Progenitor cell of endocrine pancreas (in vitro differentiated cells): ENCODE measurements at regions not wholly inside any gene's neighbourhood (a gene's known extent, or its start where the extent isn't known, plus 50 kb on each side); places are given as distances from the start of the nearest gene placed in this dataset.

Source experiments
- DNase-seq: peaks from one replicate; pipeline ENCODE4 v3.0.0; 2021; ENCODE audit warnings: low spot score; ENCODE audit not compliant: unreplicated experiment
- H3K27ac Mint-ChIP-seq: 2 replicates; pipeline ENCODE4 v1.8.0; 2021; ENCODE audit warnings: mild to moderate bottlenecking, moderate library complexity, mixed read lengths
- H3K27me3 Mint-ChIP-seq: 2 replicates; pipeline ENCODE4 v1.8.0; 2021; ENCODE audit warnings: mixed read lengths
- H3K36me3 Mint-ChIP-seq: 2 replicates; pipeline ENCODE4 v1.8.0; 2022; ENCODE audit warnings: mixed read lengths; ENCODE audit not compliant: insufficient read depth
- H3K4me1 Mint-ChIP-seq: 2 replicates; pipeline ENCODE4 v1.8.0; 2021; ENCODE audit warnings: low read depth, mixed read lengths
- H3K4me3 Mint-ChIP-seq: 2 replicates; pipeline ENCODE4 v1.8.0; 2021; ENCODE audit warnings: low read depth, mild to moderate bottlenecking, moderate library complexity, mixed read lengths
- H3K9me3 Mint-ChIP-seq: 2 replicates; pipeline ENCODE4 v1.8.0; 2021; ENCODE audit warnings: low read depth, mixed read lengths
- CTCF ChIP-seq: fragments of 200-600 bp; sonication (generic); IDR thresholded peaks from one replicate; pipeline ENCODE4 v1.5.0; 2021; ENCODE audit warnings: antibody characterized with exemption, mild to moderate bottlenecking; ENCODE audit not compliant: unreplicated experiment

GRCh38 chr9:87062746-87063145, 115.4 kb upstream of the GAS1 start:
- H3K27ac Mint-ChIP-seq: no peak overlapping the region
- H3K4me1 Mint-ChIP-seq: no peaks in the 10 kb centered on the region
- no peaks in the 10 kb centered on the region for H3K36me3 Mint-ChIP-seq
- no peak for TF ChIP-seq CTCF
- H3K27me3 Mint-ChIP-seq: peaks cover 7% of the 10 kb centered on the region
- DNase-seq: no peak
- H3K9me3 Mint-ChIP-seq: no peaks in the 10 kb centered on the region
- no peak overlapping the region for H3K4me3 Mint-ChIP-seq

- Mint-ChIP-seq H3K9me3 (no peaks in the 10 kb centered on the region), H3K4me1 (no peaks in the 10 kb centered on the region), H3K27me3 (peaks cover 7% of the 10 kb centered on the region)
Measured at GRCh38 chr9:87063246-87063645, 115.9 kb upstream of the GAS1 start.

GRCh38 chr9:87063871-87064270, 116.6 kb upstream of the GAS1 start:
- Mint-ChIP-seq H3K4me3 (no peak overlapping the region), H3K36me3 (no peaks in the 10 kb centered on the region), H3K9me3 (no peaks in the 10 kb centered on the region), H3K27ac (no peak overlapping the region), H3K4me1 (no peaks in the 10 kb centered on the region), H3K27me3 (peaks cover 7% of the 10 kb centered on the region)
- no peak for DNase-seq
- no peak for TF ChIP-seq CTCF

More at GRCh38 chr9:87063246-87063645, 115.9 kb upstream of the GAS1 start:
- H3K36me3 Mint-ChIP-seq: no peaks in the 10 kb centered on the region
- no peak overlapping the region for H3K27ac Mint-ChIP-seq
- DNase-seq: no peak
- no peak overlapping the region for H3K4me3 Mint-ChIP-seq
- TF ChIP-seq CTCF: no peak

DNA sequence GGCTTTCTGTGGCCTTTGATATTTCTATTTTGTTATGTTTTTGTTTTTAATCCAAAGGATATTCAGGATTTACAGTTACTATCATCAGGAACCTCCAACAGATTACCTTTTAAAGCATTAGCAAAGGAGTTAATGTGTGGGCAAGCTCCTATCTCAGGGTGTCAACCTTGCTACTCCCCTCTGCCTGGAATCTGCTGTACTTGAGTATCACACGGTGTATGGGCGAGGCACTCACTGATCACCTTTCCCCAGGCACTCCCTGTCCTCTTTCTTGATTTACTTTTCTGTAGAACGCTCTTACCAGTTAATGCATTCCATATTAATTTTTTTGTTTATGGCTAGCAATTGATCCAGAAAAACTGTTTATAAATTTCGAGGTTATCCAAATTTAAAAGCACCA, 117.0 kb upstream of the GAS1 start:
- Mint-ChIP-seq H3K36me3 (no peaks in the 10 kb centered on the region), H3K4me3 (no peak overlapping the region), H3K27ac (no peak overlapping the region), H3K27me3 (peaks cover 7% of the 10 kb centered on the region), H3K4me1 (no peaks in the 10 kb centered on the region), H3K9me3 (no peaks in the 10 kb centered on the region)
- no peak for TF ChIP-seq CTCF
- no peak for DNase-seq

- no peak for DNase-seq
- no peaks in the 10 kb centered on the region for H3K36me3 Mint-ChIP-seq
- no peak overlapping the region for H3K27ac Mint-ChIP-seq
- no peak for TF ChIP-seq CTCF
- peaks cover 11% of the 10 kb centered on the region for H3K27me3 Mint-ChIP-seq
- H3K4me3 Mint-ChIP-seq: no peak overlapping the region
- no peaks in the 10 kb centered on the region for H3K9me3 Mint-ChIP-seq
- H3K4me1 Mint-ChIP-seq: no peaks in the 10 kb centered on the region
Measured at GRCh38 chr9:87065981-87066380, 118.7 kb upstream of the GAS1 start.
